ENCODE measurements at regions not wholly inside any gene's neighbourhood (a gene's known extent, or its start where the extent isn't known, plus 50 kb on each side); places are given as distances from the start of the nearest gene placed in this dataset.

DNA sequence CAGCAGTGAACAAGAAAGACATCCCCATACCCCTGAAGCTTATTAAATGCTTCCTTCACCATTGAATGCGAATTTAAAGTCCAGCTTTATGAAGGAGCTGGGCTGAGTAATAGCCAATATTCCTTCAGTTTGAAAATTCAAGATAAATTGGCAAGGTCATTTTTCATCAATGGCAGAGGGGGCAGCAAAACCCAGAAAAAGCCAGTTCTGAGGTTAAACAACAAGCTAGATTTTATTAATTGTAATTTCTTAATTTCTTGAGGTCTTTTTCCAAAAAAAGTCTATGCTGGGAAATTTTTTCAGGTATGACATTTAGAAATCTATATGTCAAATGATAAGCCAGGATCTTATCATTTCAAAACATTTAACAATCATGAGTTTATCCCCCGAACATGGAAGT is 808.9 kb downstream of the RPA4 start:
- H3K4me3 ChIP-seq (ENCODE audit: low read length): no peak overlapping the region
- no peaks in the 10 kb centered on the region for H4K20me1 ChIP-seq (ENCODE audit: insufficient read depth, low read depth, low read length)
- no peak overlapping the region for H3K9ac ChIP-seq (ENCODE audit: low read length)
- no peaks in the 10 kb centered on the region for H3K9me2 ChIP-seq (replicated peaks; ENCODE audit: insufficient read depth, low read length)
- H2AFZ ChIP-seq (ENCODE audit: low read length): no peak overlapping the region
- H3K27me3 ChIP-seq (ENCODE audit: low read length): no peaks in the 10 kb centered on the region
- no peaks in the 10 kb centered on the region for H3K36me3 ChIP-seq (ENCODE audit: insufficient read depth, low read length)
- no peaks in the 10 kb centered on the region for H3K79me2 ChIP-seq (ENCODE audit: low read length)
- no peaks in the 10 kb centered on the region for H3K9me3 ChIP-seq (ENCODE audit: low read length)
- H3K4me1 ChIP-seq (ENCODE audit: low read length): no peaks in the 10 kb centered on the region
- no peak overlapping the region for H3K4me2 ChIP-seq (ENCODE audit: low read depth, low read length, poor library complexity, severe bottlenecking)
- H3K27ac ChIP-seq (ENCODE audit: low read length): no peak overlapping the region
- peak; percentile 47 for DNase-seq

DNA sequence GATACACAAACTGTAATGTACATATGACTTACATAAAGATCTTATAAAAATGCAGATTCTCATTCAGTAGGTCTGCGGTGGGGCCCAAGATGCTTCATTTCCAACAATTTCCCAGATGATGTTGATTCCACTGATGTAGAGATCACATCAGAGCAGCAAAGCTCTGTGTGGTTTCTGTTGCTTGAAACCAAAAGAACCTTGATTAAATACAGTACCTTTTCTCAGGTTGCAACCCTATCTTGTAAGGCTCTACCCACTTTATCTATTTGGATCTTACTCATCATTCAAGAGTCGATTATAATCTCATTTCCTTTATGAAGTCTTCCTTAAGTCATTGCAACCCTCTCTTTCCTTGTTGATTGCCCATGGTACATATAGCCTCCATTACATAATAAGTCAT is 816.8 kb downstream of the RPA4 start:
- Histone ChIP-seq H4K20me1 (ENCODE audit: insufficient read depth, low read depth, low read length) (no peaks in the 10 kb centered on the region), H3K9ac (ENCODE audit: low read length) (no peak overlapping the region), H3K79me2 (ENCODE audit: low read length) (no peaks in the 10 kb centered on the region), H2AFZ (ENCODE audit: low read length) (no peak overlapping the region), H3K9me3 (ENCODE audit: low read length) (no peaks in the 10 kb centered on the region), H3K36me3 (ENCODE audit: insufficient read depth, low read length) (no peaks in the 10 kb centered on the region), H3K27ac (ENCODE audit: low read length) (no peak overlapping the region), H3K9me2 (replicated peaks; ENCODE audit: insufficient read depth, low read length) (no peaks in the 10 kb centered on the region; the same call in 1 of the 2 replicates), H3K4me1 (ENCODE audit: low read length) (no peaks in the 10 kb centered on the region), H3K4me2 (ENCODE audit: low read depth, low read length, poor library complexity, severe bottlenecking) (no peak overlapping the region), H3K27me3 (ENCODE audit: low read length) (no peaks in the 10 kb centered on the region), H3K4me3 (ENCODE audit: low read length) (no peak overlapping the region)
- DNase-seq: no peak

DNA sequence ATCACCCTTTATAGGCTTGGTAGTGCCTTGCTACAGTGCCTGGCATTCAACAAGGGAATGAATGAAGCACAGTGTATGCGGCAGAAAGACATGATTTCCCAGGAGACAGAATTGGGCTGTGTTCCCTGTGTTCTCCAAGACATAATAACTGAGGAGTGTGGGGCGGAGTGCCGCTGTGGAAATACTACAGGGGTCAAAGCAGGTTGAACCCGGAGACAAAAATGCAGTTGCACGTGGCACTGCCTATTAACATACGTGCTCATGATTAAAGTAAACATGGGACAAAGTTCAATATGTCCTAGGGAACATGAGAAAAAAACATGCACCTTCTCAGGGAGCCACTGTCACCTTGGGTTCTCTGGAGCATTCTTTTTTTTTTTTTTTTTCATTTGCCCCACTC is 820.8 kb downstream of the RPA4 start:
- Histone ChIP-seq H2AFZ (ENCODE audit: low read length) (no peak overlapping the region), H3K27me3 (ENCODE audit: low read length) (no peaks in the 10 kb centered on the region), H3K9me3 (ENCODE audit: low read length) (no peaks in the 10 kb centered on the region), H3K36me3 (ENCODE audit: insufficient read depth, low read length) (no peaks in the 10 kb centered on the region), H3K4me3 (ENCODE audit: low read length) (no peak overlapping the region), H3K27ac (ENCODE audit: low read length) (no peak overlapping the region), H3K9ac (ENCODE audit: low read length) (no peak overlapping the region), H3K9me2 (replicated peaks; ENCODE audit: insufficient read depth, low read length) (no peaks in the 10 kb centered on the region), H4K20me1 (ENCODE audit: insufficient read depth, low read depth, low read length) (no peaks in the 10 kb centered on the region), H3K4me1 (ENCODE audit: low read length) (no peaks in the 10 kb centered on the region), H3K4me2 (ENCODE audit: low read depth, low read length, poor library complexity, severe bottlenecking) (no peak overlapping the region), H3K79me2 (ENCODE audit: low read length) (no peaks in the 10 kb centered on the region)
- DNase-seq: no peak

DNA sequence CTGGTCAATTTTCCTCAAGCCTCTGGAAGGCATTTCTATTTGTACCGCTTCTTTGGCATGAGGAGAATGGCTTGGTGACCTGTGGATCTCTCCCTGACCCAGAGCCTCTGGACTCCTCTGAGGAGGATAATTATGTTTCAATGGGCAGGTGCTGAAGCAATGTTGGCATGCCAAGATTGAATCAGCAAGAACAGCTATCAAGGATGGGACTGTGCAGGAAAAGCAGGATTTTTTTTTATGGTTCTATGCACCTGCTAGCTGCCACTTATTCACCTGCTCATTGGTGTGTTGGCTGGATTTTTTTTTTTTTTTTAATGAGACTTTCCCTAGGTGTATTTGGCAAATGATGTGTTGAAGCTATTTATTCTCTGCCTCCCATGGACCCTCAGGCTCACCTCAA is 821.2 kb downstream of the RPA4 start:
- Histone ChIP-seq H3K27ac (ENCODE audit: low read length) (no peak overlapping the region), H4K20me1 (ENCODE audit: insufficient read depth, low read depth, low read length) (no peaks in the 10 kb centered on the region), H3K9me2 (replicated peaks; ENCODE audit: insufficient read depth, low read length) (no peaks in the 10 kb centered on the region), H3K4me1 (ENCODE audit: low read length) (no peaks in the 10 kb centered on the region), H3K9me3 (ENCODE audit: low read length) (no peaks in the 10 kb centered on the region), H2AFZ (ENCODE audit: low read length) (no peak overlapping the region), H3K4me3 (ENCODE audit: low read length) (no peak overlapping the region), H3K27me3 (ENCODE audit: low read length) (no peaks in the 10 kb centered on the region), H3K36me3 (ENCODE audit: insufficient read depth, low read length) (no peaks in the 10 kb centered on the region), H3K4me2 (ENCODE audit: low read depth, low read length, poor library complexity, severe bottlenecking) (no peak overlapping the region), H3K79me2 (ENCODE audit: low read length) (no peaks in the 10 kb centered on the region), H3K9ac (ENCODE audit: low read length) (no peak overlapping the region)
- DNase-seq: no peak

DNA sequence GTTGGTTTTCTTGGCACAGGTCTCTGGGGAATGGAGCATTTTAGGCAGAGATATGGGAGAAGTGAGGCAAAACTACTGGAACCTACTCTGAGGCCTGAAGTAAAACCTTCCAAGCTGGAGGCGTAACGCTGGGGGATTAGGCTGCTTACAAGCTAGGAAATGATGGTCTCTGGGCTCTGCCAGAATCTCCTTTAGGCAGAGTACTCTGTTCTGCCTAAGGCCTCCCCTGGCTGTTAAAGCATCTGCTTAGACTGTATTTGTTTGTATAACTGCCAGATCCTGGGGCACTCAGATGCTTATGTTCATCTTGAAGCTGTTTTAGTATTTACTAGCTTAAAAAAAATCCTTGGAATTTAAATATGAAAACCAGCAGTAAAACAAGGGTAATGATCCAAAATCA is 822.2 kb downstream of the RPA4 start:
- Histone ChIP-seq H3K27ac (ENCODE audit: low read length) (no peak overlapping the region), H3K9me3 (ENCODE audit: low read length) (no peaks in the 10 kb centered on the region), H3K9me2 (replicated peaks; ENCODE audit: insufficient read depth, low read length) (no peaks in the 10 kb centered on the region), H3K4me3 (ENCODE audit: low read length) (no peak overlapping the region), H3K9ac (ENCODE audit: low read length) (no peak overlapping the region), H3K27me3 (ENCODE audit: low read length) (no peaks in the 10 kb centered on the region), H4K20me1 (ENCODE audit: insufficient read depth, low read depth, low read length) (no peaks in the 10 kb centered on the region), H2AFZ (ENCODE audit: low read length) (no peak overlapping the region), H3K4me1 (ENCODE audit: low read length) (no peaks in the 10 kb centered on the region), H3K36me3 (ENCODE audit: insufficient read depth, low read length) (no peaks in the 10 kb centered on the region), H3K4me2 (ENCODE audit: low read depth, low read length, poor library complexity, severe bottlenecking) (no peak overlapping the region), H3K79me2 (ENCODE audit: low read length) (no peaks in the 10 kb centered on the region)
- DNase-seq: no peak

DNA sequence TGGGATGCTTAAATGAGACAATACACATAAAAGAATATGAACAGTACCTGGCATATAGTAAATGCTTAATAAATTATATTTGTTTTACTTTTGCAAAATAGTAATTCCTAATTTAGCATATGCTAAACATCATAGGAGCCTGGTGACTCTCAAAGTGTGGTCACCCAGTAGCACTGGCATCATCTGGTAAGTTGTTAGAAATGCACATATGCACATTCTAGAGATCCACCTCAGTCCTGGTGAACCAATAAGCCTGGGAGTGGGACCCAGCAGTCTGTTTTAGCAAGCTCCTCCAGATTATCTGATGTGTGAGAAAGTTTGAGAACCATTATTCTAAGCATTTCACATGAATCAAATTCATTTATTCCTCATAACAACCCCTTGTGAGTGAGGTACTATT is 830.4 kb downstream of the RPA4 start:
- no peaks in the 10 kb centered on the region for H4K20me1 ChIP-seq (ENCODE audit: insufficient read depth, low read depth, low read length)
- no peaks in the 10 kb centered on the region for H3K79me2 ChIP-seq (ENCODE audit: low read length)
- H3K4me1 ChIP-seq (ENCODE audit: low read length): peaks cover 8% of the 10 kb centered on the region
- H3K9ac ChIP-seq (ENCODE audit: low read length): no peak overlapping the region
- H3K36me3 ChIP-seq (ENCODE audit: insufficient read depth, low read length): no peaks in the 10 kb centered on the region
- H3K9me2 ChIP-seq (replicated peaks; ENCODE audit: insufficient read depth, low read length): no peaks in the 10 kb centered on the region
- no peak overlapping the region for H3K27ac ChIP-seq (ENCODE audit: low read length)
- no peak overlapping the region for H3K4me3 ChIP-seq (ENCODE audit: low read length)
- no peak for DNase-seq
- H2AFZ ChIP-seq (ENCODE audit: low read length): no peak overlapping the region
- H3K9me3 ChIP-seq (ENCODE audit: low read length): no peaks in the 10 kb centered on the region
- H3K4me2 ChIP-seq (ENCODE audit: low read depth, low read length, poor library complexity, severe bottlenecking): no peak overlapping the region
- H3K27me3 ChIP-seq (ENCODE audit: low read length): no peaks in the 10 kb centered on the region

DNA sequence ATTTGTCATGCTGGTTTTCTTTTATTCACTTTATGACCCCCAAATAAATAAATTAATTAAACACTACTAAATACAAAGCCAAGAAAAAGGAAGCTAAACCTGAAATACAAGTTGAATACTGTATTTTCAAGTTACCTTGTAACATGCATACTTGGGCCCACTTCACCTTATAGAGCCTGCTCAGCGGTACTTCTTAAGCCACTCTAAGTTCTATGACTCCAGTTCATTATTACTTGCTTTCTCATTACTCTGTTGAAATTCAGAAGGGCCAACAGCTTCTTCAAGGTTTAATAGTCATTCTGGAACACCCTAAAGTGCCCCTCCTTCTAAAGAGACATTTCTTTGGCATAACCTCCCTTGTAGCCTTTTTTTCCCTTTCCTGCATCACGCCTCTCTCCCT is 844.5 kb downstream of the RPA4 start:
- no peaks in the 10 kb centered on the region for H3K36me3 ChIP-seq (ENCODE audit: insufficient read depth, low read length)
- no peak for DNase-seq

DNA sequence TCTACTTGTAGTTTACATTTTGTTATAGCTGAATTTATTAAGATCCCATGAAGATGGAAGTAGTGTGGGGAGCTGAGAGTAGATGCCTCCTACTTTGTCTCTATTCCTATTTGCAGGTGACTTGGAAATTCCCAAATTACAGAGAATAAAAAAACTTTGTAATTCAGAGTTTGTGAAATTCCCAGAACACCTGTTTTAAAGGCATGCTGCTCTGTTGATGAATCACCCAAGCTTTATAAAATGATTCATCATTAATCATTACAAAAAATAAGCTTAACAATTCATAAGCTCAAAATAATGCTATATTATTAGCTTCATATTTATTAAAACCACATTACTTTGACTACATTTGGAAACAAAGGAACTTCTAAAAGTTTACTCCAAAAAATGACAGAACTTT is 856.3 kb downstream of the RPA4 start:
- no peaks in the 10 kb centered on the region for H3K27me3 ChIP-seq (ENCODE audit: low read length)
- H3K4me3 ChIP-seq (ENCODE audit: low read length): no peak overlapping the region
- H3K36me3 ChIP-seq (ENCODE audit: insufficient read depth, low read length): no peaks in the 10 kb centered on the region

More for the DNA sequence above, 844.5 kb downstream of the RPA4 start:
- Histone ChIP-seq H4K20me1 (ENCODE audit: insufficient read depth, low read depth, low read length) (no peaks in the 10 kb centered on the region), H3K9ac (ENCODE audit: low read length) (no peak overlapping the region), H3K27me3 (ENCODE audit: low read length) (no peaks in the 10 kb centered on the region), H3K9me2 (replicated peaks; ENCODE audit: insufficient read depth, low read length) (no peaks in the 10 kb centered on the region), H3K9me3 (ENCODE audit: low read length) (no peaks in the 10 kb centered on the region), H3K4me1 (ENCODE audit: low read length) (no peaks in the 10 kb centered on the region), H3K27ac (ENCODE audit: low read length) (no peak overlapping the region), H3K4me3 (ENCODE audit: low read length) (no peak overlapping the region), H3K79me2 (ENCODE audit: low read length) (no peaks in the 10 kb centered on the region), H3K4me2 (ENCODE audit: low read depth, low read length, poor library complexity, severe bottlenecking) (no peak overlapping the region), H2AFZ (ENCODE audit: low read length) (no peak overlapping the region)

DNA sequence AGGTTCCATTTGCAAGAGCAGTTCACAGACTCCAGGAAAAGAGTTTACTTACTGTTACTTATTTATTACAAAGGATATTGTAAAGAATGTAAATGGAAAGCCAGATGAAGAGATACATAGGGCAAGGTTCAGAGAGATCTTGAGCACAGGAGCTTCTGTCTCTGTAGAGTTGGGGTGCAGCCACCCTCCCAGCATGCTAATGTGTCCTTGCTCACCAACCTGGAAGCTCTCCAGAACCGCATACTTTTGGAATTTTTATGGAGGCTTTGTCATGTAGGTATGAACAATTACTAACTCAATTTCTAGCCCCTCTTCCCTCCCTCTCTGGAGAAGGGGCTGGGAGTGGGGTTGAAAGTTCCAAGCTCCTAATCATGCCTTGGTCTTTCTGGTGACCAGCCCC is 857.2 kb downstream of the RPA4 start:
- Histone ChIP-seq H3K9me2 (replicated peaks; ENCODE audit: insufficient read depth, low read length) (no peaks in the 10 kb centered on the region), H3K4me3 (ENCODE audit: low read length) (no peak overlapping the region), H3K9ac (ENCODE audit: low read length) (no peak overlapping the region), H2AFZ (ENCODE audit: low read length) (no peak overlapping the region), H3K9me3 (ENCODE audit: low read length) (no peaks in the 10 kb centered on the region), H3K27me3 (ENCODE audit: low read length) (no peaks in the 10 kb centered on the region), H3K27ac (ENCODE audit: low read length) (no peak overlapping the region), H3K4me2 (ENCODE audit: low read depth, low read length, poor library complexity, severe bottlenecking) (no peak overlapping the region), H3K36me3 (ENCODE audit: insufficient read depth, low read length) (no peaks in the 10 kb centered on the region), H3K79me2 (ENCODE audit: low read length) (no peaks in the 10 kb centered on the region), H4K20me1 (ENCODE audit: insufficient read depth, low read depth, low read length) (no peaks in the 10 kb centered on the region), H3K4me1 (ENCODE audit: low read length) (no peaks in the 10 kb centered on the region)
- no peak for DNase-seq

More for the DNA sequence above, 856.3 kb downstream of the RPA4 start:
- no peak for DNase-seq
- H3K79me2 ChIP-seq (ENCODE audit: low read length): no peaks in the 10 kb centered on the region
- H3K4me2 ChIP-seq (ENCODE audit: low read depth, low read length, poor library complexity, severe bottlenecking): no peak overlapping the region
- no peaks in the 10 kb centered on the region for H3K9me3 ChIP-seq (ENCODE audit: low read length)
- H3K9me2 ChIP-seq (replicated peaks; ENCODE audit: insufficient read depth, low read length): no peaks in the 10 kb centered on the region
- H3K27ac ChIP-seq (ENCODE audit: low read length): no peak overlapping the region
- H2AFZ ChIP-seq (ENCODE audit: low read length): no peak overlapping the region
- peaks cover 2% of the 10 kb centered on the region for H3K4me1 ChIP-seq (ENCODE audit: low read length)
- no peaks in the 10 kb centered on the region for H4K20me1 ChIP-seq (ENCODE audit: insufficient read depth, low read depth, low read length)
- no peak overlapping the region for H3K9ac ChIP-seq (ENCODE audit: low read length)
